ENCODE measurements at regions not wholly inside any gene's neighbourhood (a gene's known extent, or its start where the extent isn't known, plus 50 kb on each side); places are given as distances from the start of the nearest gene placed in this dataset.

GRCh38 chr6:15879371-15880261 is 216.8 kb upstream of the DTNBP1 start:
- no peak for ATAC-seq
- no peak for DNase-seq (ENCODE audit: low read depth, low spot score)
- in situ Hi-C loops (cut with HindIII; ENCODE audit: low pct_unique_long_range_greater_than_20kb, low sequenced_read_pairs): no loop called here
- no TSS peak for BruUV-seq (replicated peaks)
- Histone ChIP-seq H3K4me3 (ENCODE audit: low read depth in 2 of 2, low read length in 2 of 2) (no peak overlapping the region), H3K27me3 (ENCODE audit: control insufficient read depth, insufficient read depth, low read length) (no peaks in the 10 kb centered on the region), H3K9me3 (ENCODE audit: control insufficient read depth, insufficient read depth, low read depth, low read length) (no peaks in the 10 kb centered on the region), H3K36me3 (ENCODE audit: control insufficient read depth, insufficient read depth, low read length) (no peaks in the 10 kb centered on the region), H3K4me1 (ENCODE audit: control insufficient read depth, insufficient read depth, low read length) (no peaks in the 10 kb centered on the region), H3K27ac (ENCODE audit: low read length) (no peak overlapping the region)
- ChIA-PET CTCF (no interaction called here), POLR2A (no interaction called here)
- intact Hi-C loops (cut with micrococcal nuclease; ENCODE audit: unreplicated experiment): no loop called here
- TF ChIP-seq SIN3A (IDR thresholded peaks at IDR 0.05; ENCODE audit: borderline replicate concordance, insufficient read depth, low read depth, low read length): no peak
- TF ChIP-seq REST (IDR thresholded peaks at IDR 0.05; ENCODE audit: insufficient read depth in 1 of 2, low read depth in 2 of 2, low read length in 1 of 2): no peak
- TF ChIP-seq CTCF (IDR thresholded peaks at IDR 0.05): no peak
- no peak for TF ChIP-seq TCF7L2 (IDR thresholded peaks at IDR 0.05; ENCODE audit: low read depth, low read length)
- no peak for TF ChIP-seq POLR2AphosphoS5 (IDR thresholded peaks at IDR 0.05; ENCODE audit: low read depth, low read length)

GRCh38 chr6:15877231-15877630 is 214.4 kb upstream of the DTNBP1 start:
- DNase-seq (ENCODE audit: low read depth, low spot score): no peak
- in situ Hi-C loops (cut with HindIII; ENCODE audit: low pct_unique_long_range_greater_than_20kb, low sequenced_read_pairs): no loop called here
- BruUV-seq (replicated peaks): no TSS peak

More at GRCh38 chr6:15877231-15877630, 214.4 kb upstream of the DTNBP1 start:
- ATAC-seq: no peak
- Histone ChIP-seq H3K27ac (ENCODE audit: low read length) (no peak overlapping the region), H3K36me3 (ENCODE audit: control insufficient read depth, insufficient read depth, low read length) (no peaks in the 10 kb centered on the region), H3K4me3 (ENCODE audit: low read depth in 2 of 2, low read length in 2 of 2) (no peak overlapping the region), H3K9me3 (ENCODE audit: control insufficient read depth, insufficient read depth, low read depth, low read length) (no peaks in the 10 kb centered on the region), H3K27me3 (ENCODE audit: control insufficient read depth, insufficient read depth, low read length) (no peaks in the 10 kb centered on the region), H3K4me1 (ENCODE audit: control insufficient read depth, insufficient read depth, low read length) (no peaks in the 10 kb centered on the region)
- POLR2A ChIA-PET: no interaction called here
- CTCF ChIA-PET: no interaction called here
- TF ChIP-seq CTCF (IDR thresholded peaks at IDR 0.05): no peak
- TF ChIP-seq REST (IDR thresholded peaks at IDR 0.05; ENCODE audit: insufficient read depth in 1 of 2, low read depth in 2 of 2, low read length in 1 of 2): no peak
- TF ChIP-seq TCF7L2 (IDR thresholded peaks at IDR 0.05; ENCODE audit: low read depth, low read length): no peak
- no peak for TF ChIP-seq POLR2AphosphoS5 (IDR thresholded peaks at IDR 0.05; ENCODE audit: low read depth, low read length)
- no peak for TF ChIP-seq SIN3A (IDR thresholded peaks at IDR 0.05; ENCODE audit: borderline replicate concordance, insufficient read depth, low read depth, low read length)
- intact Hi-C loops (cut with micrococcal nuclease; ENCODE audit: unreplicated experiment): no loop called here

Data from Panc1 (cell line).